ENCODE measurements at regions not wholly inside any gene's neighbourhood (a gene's known extent, or its start where the extent isn't known, plus 50 kb on each side); places are given as distances from the start of the nearest gene placed in this dataset.
"Not testable (repeated sequence)": the region's sequence is repeated elsewhere in the genome, so short reads cannot be mapped to it uniquely, and the experiment has no call there.

DNA sequence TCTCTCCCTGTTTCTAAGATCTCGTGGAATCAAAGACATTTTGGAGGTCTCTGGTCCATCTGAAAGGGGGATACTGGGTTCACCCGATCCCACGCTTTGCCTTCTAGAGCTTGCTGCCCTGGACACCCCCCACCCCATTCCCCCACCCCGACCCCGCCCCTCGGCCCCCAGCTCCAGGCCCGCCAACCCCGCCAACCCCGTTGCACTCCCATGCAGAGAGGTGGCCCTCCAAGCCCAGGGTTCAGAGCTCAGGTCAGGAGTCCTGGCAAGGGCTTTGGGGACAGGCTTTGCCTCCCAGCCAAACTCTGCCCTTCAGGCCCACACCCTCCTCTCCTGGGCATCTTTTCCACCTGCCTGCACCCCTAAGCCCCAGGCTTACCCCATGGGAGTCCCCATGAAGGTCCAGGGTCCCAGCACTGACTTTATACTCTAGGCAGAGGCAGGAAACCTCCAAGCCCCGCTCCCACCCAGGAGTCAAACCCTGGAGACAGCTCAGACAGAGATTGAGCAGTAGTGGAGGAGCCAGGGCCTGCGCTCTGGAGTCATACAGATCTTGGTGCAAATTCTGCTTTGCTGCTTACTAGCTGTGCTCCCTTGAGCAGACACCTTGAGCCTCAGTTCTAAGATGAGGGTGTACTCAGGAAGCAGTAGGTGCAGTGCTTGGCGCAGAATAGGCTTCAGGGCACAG is 155.9 kb downstream of the FOXD2 start:
- POLR2A ChIA-PET (ENCODE audit: partially characterized antibody): no interaction called here
- intact Hi-C loops (cut with micrococcal nuclease): no loop called here

DNA sequence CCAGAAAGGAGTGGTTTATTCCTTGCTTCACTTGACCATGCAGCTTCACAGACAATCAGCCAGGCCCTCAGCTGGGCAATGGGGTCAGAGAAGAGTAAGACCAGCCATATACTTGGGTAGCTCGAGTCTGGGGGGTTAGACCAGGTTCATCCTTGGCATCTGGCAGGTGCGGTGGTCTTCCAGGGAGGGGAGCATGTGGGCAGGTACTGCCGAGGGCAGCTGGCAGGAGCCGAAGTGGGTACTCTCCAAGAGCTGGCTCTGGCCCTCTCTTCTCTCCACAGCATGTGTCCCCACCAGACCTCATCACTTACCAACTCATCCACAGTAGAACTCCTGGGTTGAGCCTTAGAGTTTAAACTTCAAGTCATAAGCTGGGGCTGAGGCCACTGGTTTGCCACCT is 156.8 kb downstream of the FOXD2 start:
- no peaks in the 10 kb centered on the region for H3K4me1 ChIP-seq (ENCODE audit: insufficient read depth, low read length)
- CTCF ChIA-PET (ENCODE audit: partially characterized antibody): no interaction called here
- H3K4me3 ChIP-seq (ENCODE audit: low read length in 2 of 2): no peak overlapping the region
- peaks cover 0 to 2% (median under 1%) of the 10 kb centered on the region in 4 donors for H3K4me1 Mint-ChIP-seq
- DNase-seq: no peak
- peaks cover 6% of the 10 kb centered on the region for H3K27me3 ChIP-seq (ENCODE audit: insufficient read depth, low read length)
- H3K27ac Mint-ChIP-seq: no peak overlapping the region
- H3K27ac ChIP-seq (ENCODE audit: low read depth, low read length): no peak overlapping the region
- H3K9me3 Mint-ChIP-seq: peaks cover 0 to 13% (median 8%) of the 10 kb centered on the region in 8 donors
- no peaks in the 10 kb centered on the region for H3K36me3 ChIP-seq (ENCODE audit: insufficient read depth, low read length)
- no peaks in the 10 kb centered on the region for H3K9me3 ChIP-seq (ENCODE audit: control insufficient read depth in 1 of 2, low read length in 2 of 2)
- no peaks in the 10 kb centered on the region for H3K36me3 Mint-ChIP-seq
- intact Hi-C loops (cut with micrococcal nuclease): no loop called here
- POLR2A ChIA-PET (ENCODE audit: partially characterized antibody): no interaction called here
- peaks cover 23 to 29% of the 10 kb centered on the region in 2 donors for H3K27me3 Mint-ChIP-seq
- no peak overlapping the region for H3K4me3 Mint-ChIP-seq

More for the DNA sequence above, 155.9 kb downstream of the FOXD2 start:
- Mint-ChIP-seq H3K27ac (no peak overlapping the region), H3K36me3 (no peaks in the 10 kb centered on the region), H3K9me3 (peaks cover 0 to 7% (median 0%) of the 10 kb centered on the region in 8 donors), H3K27me3 (peaks cover 21 to 29% of the 10 kb centered on the region in 2 donors), H3K4me3 (no peak overlapping the region), H3K4me1 (peaks cover 0 to 2% (median under 1%) of the 10 kb centered on the region in 4 donors)
- Histone ChIP-seq H3K4me1 (ENCODE audit: insufficient read depth, low read length) (no peaks in the 10 kb centered on the region), H3K36me3 (ENCODE audit: insufficient read depth, low read length) (no peaks in the 10 kb centered on the region), H3K4me3 (ENCODE audit: low read length in 2 of 2) (no peak overlapping the region), H3K27ac (ENCODE audit: low read depth, low read length) (no peak overlapping the region), H3K9me3 (ENCODE audit: control insufficient read depth in 1 of 2, low read length in 2 of 2) (no peaks in the 10 kb centered on the region), H3K27me3 (ENCODE audit: insufficient read depth, low read length) (peaks cover 6% of the 10 kb centered on the region)
- DNase-seq: no peak
- CTCF ChIA-PET (ENCODE audit: partially characterized antibody): no interaction called here

DNA sequence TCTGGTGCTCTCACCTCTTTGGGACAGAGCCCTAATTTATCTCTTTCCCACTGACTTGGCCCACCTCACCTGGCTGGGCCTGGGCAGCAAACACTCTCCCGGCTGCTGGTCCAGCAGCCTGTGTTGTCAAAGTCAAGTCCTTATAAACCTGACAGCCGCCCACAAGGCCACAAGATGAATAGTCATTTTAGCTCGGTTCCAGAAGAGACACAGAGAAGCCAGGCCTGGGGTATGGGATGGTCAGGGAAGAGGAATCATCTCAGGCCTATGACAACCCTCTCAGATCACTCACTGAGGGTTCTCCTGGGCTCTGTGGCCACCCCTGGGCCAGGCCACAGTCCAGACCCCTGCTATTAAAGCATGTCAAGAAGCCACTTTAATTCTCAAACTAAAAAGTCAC is 158.5 kb downstream of the FOXD2 start:
- Mint-ChIP-seq H3K9me3 (peaks cover 0 to 23% (median 14%) of the 10 kb centered on the region in 8 donors), H3K4me1 (peaks cover 0 to 2% (median under 1%) of the 10 kb centered on the region in 4 donors), H3K36me3 (no peaks in the 10 kb centered on the region), H3K27ac (no peak overlapping the region), H3K27me3 (peaks cover 26 to 33% of the 10 kb centered on the region in 2 donors), H3K4me3 (no peak overlapping the region)
- Histone ChIP-seq H3K27ac (ENCODE audit: low read depth, low read length) (no peak overlapping the region), H3K4me1 (ENCODE audit: insufficient read depth, low read length) (no peaks in the 10 kb centered on the region), H3K9me3 (ENCODE audit: control insufficient read depth in 1 of 2, low read length in 2 of 2) (no peaks in the 10 kb centered on the region), H3K4me3 (ENCODE audit: low read length in 2 of 2) (no peak overlapping the region), H3K36me3 (ENCODE audit: insufficient read depth, low read length) (no peaks in the 10 kb centered on the region), H3K27me3 (ENCODE audit: insufficient read depth, low read length) (peaks cover 6% of the 10 kb centered on the region)
- DNase-seq: no peak
- intact Hi-C loops (cut with micrococcal nuclease): no loop called here
- CTCF ChIA-PET (ENCODE audit: partially characterized antibody): no interaction called here
- POLR2A ChIA-PET (ENCODE audit: partially characterized antibody): no interaction called here

DNA sequence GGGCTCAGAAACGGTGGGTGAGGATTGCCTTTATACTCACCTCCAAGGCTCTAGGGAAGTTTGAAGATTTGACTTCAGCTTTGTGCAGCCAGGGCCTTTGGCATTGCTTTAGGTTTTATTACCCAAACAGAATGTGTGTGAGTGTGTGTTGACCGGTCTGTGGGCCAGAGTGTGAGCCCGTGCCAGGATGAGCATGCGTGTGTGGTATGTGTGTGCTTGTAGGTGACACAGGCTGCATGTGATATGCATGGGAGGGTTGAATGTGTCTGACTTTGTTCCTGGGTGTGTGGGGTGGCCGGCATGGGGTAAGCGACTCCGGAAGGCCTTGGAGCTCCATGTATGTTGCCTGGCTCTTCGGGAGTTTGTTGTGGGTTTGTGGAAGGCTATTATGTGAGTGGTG is 160.5 kb downstream of the FOXD2 start:
- Histone ChIP-seq H3K4me1 (ENCODE audit: insufficient read depth, low read length) (no peaks in the 10 kb centered on the region), H3K36me3 (ENCODE audit: insufficient read depth, low read length) (no peaks in the 10 kb centered on the region), H3K4me3 (ENCODE audit: low read length in 2 of 2) (no peak overlapping the region), H3K9me3 (ENCODE audit: control insufficient read depth in 1 of 2, low read length in 2 of 2) (no peaks in the 10 kb centered on the region), H3K27ac (ENCODE audit: low read depth, low read length) (no peak overlapping the region), H3K27me3 (ENCODE audit: insufficient read depth, low read length) (peaks cover 6% of the 10 kb centered on the region)
- Mint-ChIP-seq H3K4me1 (peaks cover 0 to 1% (median 0%) of the 10 kb centered on the region in 4 donors), H3K9me3 (peaks cover 0 to 38% (median 30%) of the 10 kb centered on the region in 8 donors), H3K27me3 (peaks cover 24 to 33% of the 10 kb centered on the region in 2 donors), H3K4me3 (no peak overlapping the region), H3K27ac (no peak overlapping the region), H3K36me3 (peaks cover 0 to 4% of the 10 kb centered on the region in 2 donors)
- ChIA-PET POLR2A (ENCODE audit: partially characterized antibody) (no interaction called here), CTCF (ENCODE audit: partially characterized antibody) (no interaction called here)
- no peak for DNase-seq
- intact Hi-C loops (cut with micrococcal nuclease): no loop called here

DNA sequence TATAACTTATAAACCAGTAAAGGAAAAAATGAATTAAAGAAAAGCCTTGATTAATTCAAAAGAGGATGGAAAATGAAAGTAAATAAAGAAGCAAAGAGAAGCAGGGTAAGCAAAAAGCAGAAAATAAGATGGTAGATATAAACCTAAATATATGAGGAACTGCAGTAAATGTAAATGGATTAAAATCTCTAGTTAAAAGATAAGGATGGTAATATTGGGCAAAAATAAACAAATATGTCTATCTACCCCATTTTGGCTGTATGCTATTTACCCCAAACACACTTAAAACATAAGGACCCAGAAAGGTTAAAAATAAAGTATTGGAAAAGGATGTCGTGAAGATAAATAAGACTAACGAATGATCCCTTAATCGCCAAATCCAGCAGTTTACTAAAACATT is 161.9 kb downstream of the FOXD2 start:
- Mint-ChIP-seq H3K4me1 (no peaks in the 10 kb centered on the region), H3K36me3 (peaks cover 0 to 4% of the 10 kb centered on the region in 2 donors), H3K4me3 (no peak overlapping the region), H3K9me3 (peaks cover 0 to 47% (median 36%) of the 10 kb centered on the region in 8 donors), H3K27ac (no peak overlapping the region), H3K27me3 (peaks cover 21 to 25% of the 10 kb centered on the region in 2 donors)
- intact Hi-C loops (cut with micrococcal nuclease): no loop called here
- Histone ChIP-seq H3K4me3 (ENCODE audit: low read length in 2 of 2) (no peak overlapping the region), H3K27me3 (ENCODE audit: insufficient read depth, low read length) (no peaks in the 10 kb centered on the region), H3K9me3 (ENCODE audit: control insufficient read depth in 1 of 2, low read length in 2 of 2) (no peaks in the 10 kb centered on the region), H3K36me3 (ENCODE audit: insufficient read depth, low read length) (no peaks in the 10 kb centered on the region), H3K27ac (ENCODE audit: low read depth, low read length) (no peak overlapping the region), H3K4me1 (ENCODE audit: insufficient read depth, low read length) (no peaks in the 10 kb centered on the region)
- no peak for DNase-seq
- ChIA-PET CTCF (ENCODE audit: partially characterized antibody) (no interaction called here), POLR2A (ENCODE audit: partially characterized antibody) (no interaction called here)

DNA sequence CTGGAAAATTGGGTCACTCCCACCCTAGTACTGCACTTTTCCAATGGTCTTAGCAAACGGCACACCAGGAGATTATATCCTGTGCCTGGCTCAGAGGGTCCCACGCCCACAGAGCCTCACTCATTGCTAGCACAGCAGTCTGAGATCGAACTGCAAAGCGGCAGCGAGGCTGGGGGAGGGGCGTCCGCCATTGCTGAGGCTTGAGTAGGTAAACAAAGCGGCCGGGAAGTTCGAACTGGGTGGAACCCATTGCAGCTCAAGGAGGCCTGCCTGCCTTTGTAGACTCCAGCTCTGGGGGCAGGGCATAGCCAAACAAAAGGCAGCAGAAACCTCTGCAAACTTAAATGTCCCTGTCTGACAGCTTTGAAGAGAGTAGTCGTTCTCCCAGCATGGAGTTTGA is 164.6 kb downstream of the FOXD2 start:
- H3K27ac ChIP-seq (ENCODE audit: low read depth, low read length); H3K27me3 ChIP-seq (ENCODE audit: insufficient read depth, low read length); intact Hi-C loops (cut with micrococcal nuclease); DNase-seq; H3K27ac Mint-ChIP-seq; H3K36me3 ChIP-seq (ENCODE audit: insufficient read depth, low read length); H3K36me3 Mint-ChIP-seq; H3K9me3 ChIP-seq (ENCODE audit: control insufficient read depth in 1 of 2, low read length in 2 of 2); H3K4me3 Mint-ChIP-seq; H3K4me3 ChIP-seq (ENCODE audit: low read length in 2 of 2); CTCF ChIA-PET (ENCODE audit: partially characterized antibody); POLR2A ChIA-PET (ENCODE audit: partially characterized antibody); H3K4me1 Mint-ChIP-seq; H3K4me1 ChIP-seq (ENCODE audit: insufficient read depth, low read length): not testable (repeated sequence)
- H3K9me3 Mint-ChIP-seq: peaks cover 0 to 57% (median 41%) of the 10 kb centered on the region in 8 donors
- peaks cover 14 to 18% of the 10 kb centered on the region in 2 donors for H3K27me3 Mint-ChIP-seq

DNA sequence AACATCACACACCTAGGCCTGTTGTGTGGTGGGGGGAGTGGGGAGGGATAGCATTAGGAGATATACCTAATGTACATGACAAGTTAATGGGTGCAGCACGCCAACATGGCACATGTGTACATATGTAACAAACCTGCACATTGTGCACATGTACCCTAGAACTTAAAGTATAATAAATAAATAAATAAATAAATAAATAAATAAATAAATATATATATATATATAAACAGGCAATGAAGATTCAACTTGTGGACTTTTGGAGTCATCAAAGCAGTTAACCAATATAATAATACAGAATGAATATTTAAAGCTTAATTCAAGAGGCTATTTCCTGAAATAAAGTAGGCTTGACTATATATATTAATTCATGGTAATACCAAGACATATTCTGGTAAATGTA is 167.0 kb downstream of the FOXD2 start:
- Mint-ChIP-seq H3K9me3 (peaks cover 0 to 57% (median 41%) of the 10 kb centered on the region in 8 donors), H3K27me3 (peaks cover 12 to 17% of the 10 kb centered on the region in 2 donors)
- H3K4me3 Mint-ChIP-seq; H3K36me3 ChIP-seq (ENCODE audit: insufficient read depth, low read length); H3K27me3 ChIP-seq (ENCODE audit: insufficient read depth, low read length); CTCF ChIA-PET (ENCODE audit: partially characterized antibody); H3K9me3 ChIP-seq (ENCODE audit: control insufficient read depth in 1 of 2, low read length in 2 of 2); POLR2A ChIA-PET (ENCODE audit: partially characterized antibody); H3K4me3 ChIP-seq (ENCODE audit: low read length in 2 of 2); DNase-seq; H3K27ac ChIP-seq (ENCODE audit: low read depth, low read length); H3K27ac Mint-ChIP-seq; H3K4me1 Mint-ChIP-seq; intact Hi-C loops (cut with micrococcal nuclease); H3K36me3 Mint-ChIP-seq; H3K4me1 ChIP-seq (ENCODE audit: insufficient read depth, low read length): not testable (repeated sequence)

Measured in CD4-positive, alpha-beta memory T cell (primary cell).